Peyer's patch (tissue), 4 donors: ENCODE measurements at regions not wholly inside any gene's neighbourhood (a gene's known extent, or its start where the extent isn't known, plus 50 kb on each side); places are given as distances from the start of the nearest gene placed in this dataset.

Source experiments
- CTCF ChIP-seq, 6 experiments: fragments of 450-650 bp in 4 of 6; fragments of 200-600 bp in 2 of 6; sonication (generic) in 1 of 6; IDR thresholded peaks; one replicate each; pipeline ENCODE4 v1.5.1; 2017 to 2019; ENCODE audit warnings: antibody characterized with exemption in 6 of 6, mild to moderate bottlenecking in 3 of 6, moderate library complexity in 1 of 6
- POLR2A ChIP-seq, 2 donors: fragments of 450-650 bp; IDR thresholded peaks; one replicate each; pipeline ENCODE4 v1.5.1; 2017; ENCODE audit warnings: antibody characterized with exemption in 2 of 2, mild to moderate bottlenecking in 2 of 2, moderate library complexity in 2 of 2

GRCh38 chr7:84372712-84373111 lies 178.1 kb upstream of the SEMA3A start:
- TF ChIP-seq CTCF (IDR thresholded peaks at IDR 0.05) (no peak), POLR2A (IDR thresholded peaks at IDR 0.05) (no peak)
